8988T (cell line): ENCODE measurements at regions not wholly inside any gene's neighbourhood (a gene's known extent, or its start where the extent isn't known, plus 50 kb on each side); places are given as distances from the start of the nearest gene placed in this dataset.
"Not testable (repeated sequence)": the region's sequence is repeated elsewhere in the genome, so short reads cannot be mapped to it uniquely, and the experiment has no call there.

Experiments used
- DNase-seq: peaks from one replicate; pipeline ENCODE4 v3.0.0; 2011

DNA sequence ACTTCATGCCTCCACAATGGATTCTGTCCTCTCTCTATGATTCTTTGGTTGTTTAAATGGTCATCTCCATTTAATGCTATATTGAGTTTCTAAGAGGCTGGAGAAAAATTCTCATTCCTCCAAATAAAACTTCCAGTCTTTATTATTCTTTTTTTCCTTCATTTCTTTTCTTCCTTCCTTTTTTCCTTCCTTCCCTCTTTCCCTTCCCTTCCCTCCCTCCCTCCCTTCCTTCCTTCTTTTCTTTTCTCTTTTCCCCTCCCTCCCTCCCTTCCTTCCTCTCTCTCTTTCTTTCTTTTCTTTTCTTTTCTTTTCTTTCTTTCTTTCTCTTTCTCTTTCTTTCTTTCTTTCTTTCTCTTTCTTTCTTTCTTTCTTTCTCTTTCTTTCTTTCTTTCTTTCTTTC is 386.1 kb upstream of the PROX1 start:
- not testable (repeated sequence) for DNase-seq

GRCh38 chr1:213602796-213603486 is 384.8 kb upstream of the PROX1 start:
- no peak for DNase-seq

DNA sequence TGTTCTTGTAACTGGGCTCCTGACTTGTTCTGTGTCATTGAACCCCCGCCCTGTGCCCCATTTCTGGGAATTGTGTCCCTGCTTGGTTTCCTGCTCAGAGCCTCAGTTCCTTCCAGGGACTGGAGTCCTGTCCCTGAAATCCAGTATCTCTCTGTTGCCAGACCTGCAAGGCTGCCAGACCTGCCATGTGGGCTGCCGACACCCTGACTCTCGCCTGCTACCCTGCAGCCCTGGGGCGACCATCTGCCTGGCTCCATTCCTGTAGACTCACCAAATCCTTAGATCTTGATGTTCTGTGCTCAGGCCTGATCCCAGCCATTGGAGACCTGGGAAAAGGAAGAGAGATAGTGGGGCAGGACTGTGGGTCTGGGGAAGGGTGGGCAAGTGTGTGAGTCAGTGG is 383.3 kb upstream of the PROX1 start:
- DNase-seq = no peak

DNA sequence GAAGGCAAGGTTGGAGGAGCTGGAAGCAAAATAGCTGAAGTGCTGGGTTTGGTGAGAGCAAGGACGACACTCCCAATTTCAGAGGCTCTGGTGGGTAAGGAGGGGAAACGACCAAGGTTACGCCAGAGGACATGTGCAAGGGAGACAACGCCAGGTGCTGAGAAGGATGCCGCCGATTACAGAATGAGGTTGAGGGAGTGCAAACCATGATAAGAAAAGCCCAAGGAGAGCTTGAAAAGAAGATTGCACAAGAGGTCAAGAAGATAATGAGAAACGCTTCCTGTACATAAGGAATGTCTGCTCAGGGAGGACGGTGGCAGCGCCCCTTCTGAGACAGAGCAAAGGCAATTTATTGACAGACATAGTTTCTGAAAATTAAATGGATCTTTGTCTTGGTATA is 382.0 kb upstream of the PROX1 start:
- no peak for DNase-seq

- no peak for DNase-seq
Measured at GRCh38 chr1:213606252-213606820, 381.4 kb upstream of the PROX1 start.

DNA sequence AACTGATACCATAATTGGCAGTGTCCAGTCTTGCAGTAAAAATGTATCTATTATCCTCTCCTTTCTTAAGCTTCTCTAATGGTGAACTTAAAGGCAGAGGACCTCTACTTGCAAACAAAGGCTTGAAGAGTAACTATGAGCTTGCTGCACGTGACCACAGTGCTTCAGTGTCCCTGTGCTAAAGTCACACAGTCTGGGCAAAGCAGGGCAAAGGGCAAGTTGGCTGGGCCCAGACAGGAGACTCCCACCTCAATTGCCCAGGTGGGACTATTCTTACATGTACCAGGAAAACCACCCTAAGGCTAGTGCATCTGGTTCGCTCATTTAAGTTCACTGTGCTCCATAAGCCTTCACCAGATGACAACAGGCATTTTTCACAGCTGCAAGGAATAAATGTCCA is 374.2 kb upstream of the PROX1 start:
- no peak for DNase-seq

DNA sequence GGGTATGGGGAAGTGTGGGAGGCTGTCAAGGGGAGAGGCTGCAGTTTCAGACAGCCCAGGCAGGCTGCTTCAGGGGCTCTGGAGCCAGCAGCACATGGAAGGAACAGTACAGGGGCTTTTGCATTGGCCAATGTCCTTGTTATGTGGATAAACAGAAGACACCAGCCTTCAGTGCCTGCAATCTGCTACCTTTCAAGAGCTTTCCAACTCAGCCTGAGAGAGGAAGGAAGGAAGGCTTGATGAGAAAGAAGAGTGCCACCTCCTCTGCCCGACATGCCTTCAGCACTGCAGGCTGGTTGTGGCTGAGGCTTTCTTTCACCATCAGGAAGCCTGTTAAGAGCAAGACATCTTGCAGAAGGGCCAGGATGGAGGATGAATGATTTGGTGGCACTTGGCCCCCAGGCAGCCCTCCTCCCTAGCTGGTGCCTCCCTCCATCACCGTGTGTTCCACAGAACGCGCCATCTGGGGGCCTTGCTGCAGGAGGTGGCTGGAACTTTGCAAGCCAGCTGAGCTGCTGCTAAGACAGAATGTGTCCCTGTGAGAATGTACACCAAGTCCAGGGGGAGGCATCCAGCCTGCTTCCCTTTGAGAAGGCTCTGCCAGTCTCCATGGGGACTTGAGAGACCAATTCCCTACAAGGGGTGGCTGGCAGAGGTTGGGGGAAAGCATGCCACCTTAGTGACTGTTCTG is 372.4 kb upstream of the PROX1 start:
- no peak for DNase-seq

- DNase-seq = no peak
Measured at GRCh38 chr1:213617133-213617532, 370.6 kb upstream of the PROX1 start.

DNA sequence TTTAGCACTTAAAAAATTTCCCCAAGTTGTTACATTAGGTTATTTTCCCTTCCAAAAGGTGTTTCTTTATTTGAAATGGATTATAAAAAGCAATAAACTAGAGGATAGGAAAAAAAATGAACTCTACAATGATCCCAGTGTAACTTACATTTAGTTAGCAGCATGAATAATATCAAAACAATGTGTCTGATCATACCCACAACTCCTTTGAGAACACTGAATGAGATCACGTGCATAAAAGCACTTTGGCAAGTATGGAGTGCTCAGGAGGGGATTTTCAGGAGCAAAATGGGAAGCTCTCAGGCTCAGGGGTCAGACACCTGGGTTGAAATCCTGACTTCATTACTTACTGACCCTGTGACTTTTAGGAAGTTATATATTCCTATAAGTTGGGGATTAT is 369.7 kb upstream of the PROX1 start:
- DNase-seq = no peak

GRCh38 chr1:213619026-213619425 is 368.7 kb upstream of the PROX1 start:
- no peak for DNase-seq

DNA sequence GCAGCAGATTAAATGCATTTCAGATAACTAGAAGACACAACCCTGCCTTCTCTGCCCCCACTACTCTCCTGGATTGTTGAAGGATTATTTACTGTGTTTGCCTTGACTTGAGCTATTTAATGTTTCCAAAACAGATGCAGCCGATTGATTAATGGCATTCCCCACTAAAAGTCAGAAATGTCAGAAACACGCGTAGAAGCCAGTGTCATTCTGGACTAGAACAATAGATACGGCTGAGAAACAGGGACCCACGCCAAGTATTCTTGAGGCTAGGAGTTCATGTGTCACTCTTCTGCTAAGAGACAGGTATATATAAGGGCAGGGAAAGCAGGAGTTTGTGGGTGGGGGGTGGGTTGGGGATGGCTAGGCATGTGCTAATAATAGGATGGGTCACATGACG is 366.7 kb upstream of the PROX1 start:
- DNase-seq = no peak

- DNase-seq = no peak
Measured at GRCh38 chr1:213622365-213623063, 365.3 kb upstream of the PROX1 start.

- no peak for DNase-seq
Measured at GRCh38 chr1:213623064-213623581, 364.6 kb upstream of the PROX1 start.

DNA sequence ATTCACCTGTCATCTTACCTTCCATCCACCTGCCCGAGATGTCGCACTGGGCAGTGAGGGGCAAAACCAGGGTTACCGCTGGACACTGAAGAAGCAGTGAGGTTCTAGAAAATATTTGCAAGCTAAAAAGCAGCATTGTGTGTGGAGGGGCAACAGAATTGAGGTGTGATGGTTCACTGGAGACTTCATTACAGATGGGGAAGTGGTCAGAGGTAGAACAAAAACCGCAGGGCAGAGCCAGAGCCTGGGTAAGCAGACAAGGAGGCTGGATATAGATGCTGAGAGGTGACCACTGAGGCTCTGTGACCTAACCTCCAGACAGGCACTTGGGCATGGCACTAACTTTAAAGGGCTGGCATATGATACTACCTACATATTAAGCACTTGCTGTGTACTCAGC is 363.9 kb upstream of the PROX1 start:
- DNase-seq = no peak

DNA sequence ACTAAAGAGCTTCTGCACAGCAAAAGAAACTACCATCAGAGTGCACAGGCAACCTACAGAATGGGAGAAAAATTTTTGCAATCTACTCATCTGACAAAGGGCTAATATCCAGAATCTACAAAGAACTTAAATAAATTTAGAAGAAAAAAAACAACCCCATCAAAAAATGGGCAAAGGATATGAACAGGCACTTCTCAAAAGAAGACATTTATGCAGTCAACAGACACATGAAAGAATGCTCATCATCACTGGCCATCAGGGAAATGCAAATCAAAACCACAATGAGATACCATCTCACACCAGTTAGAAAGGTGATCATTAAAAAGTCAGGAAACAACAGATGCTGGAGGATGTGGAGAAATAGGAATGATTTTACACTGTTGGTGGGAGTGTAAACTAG is 351.0 kb upstream of the PROX1 start:
- not testable (repeated sequence) for DNase-seq

- DNase-seq = no peak
Measured at GRCh38 chr1:213641312-213641711, 346.5 kb upstream of the PROX1 start.

- no peak for DNase-seq
Measured at GRCh38 chr1:213643360-213643759, 344.4 kb upstream of the PROX1 start.

GRCh38 chr1:213647864-213648650 is 339.7 kb upstream of the PROX1 start:
- DNase-seq = no peak

DNA sequence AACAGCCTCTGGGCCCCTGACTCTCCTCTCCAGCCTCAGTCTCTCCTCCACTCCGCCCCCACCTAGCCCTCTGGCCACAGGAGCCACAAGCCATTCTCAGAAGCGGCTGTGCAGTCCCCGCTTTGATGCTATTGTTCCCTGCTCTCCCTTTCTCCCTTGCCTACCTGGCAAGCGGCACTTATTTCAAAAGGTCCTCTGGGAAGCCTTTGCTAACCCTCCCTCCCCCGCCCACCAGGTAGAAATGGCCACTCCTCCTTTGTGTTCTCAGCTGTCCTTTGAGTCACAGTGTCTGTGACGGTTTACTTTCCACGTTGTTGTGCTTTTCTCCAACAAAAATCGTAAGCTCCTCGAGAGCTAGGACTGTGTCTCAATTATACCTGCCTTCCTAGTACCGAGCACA is 338.4 kb upstream of the PROX1 start:
- DNase-seq = no peak

DNA sequence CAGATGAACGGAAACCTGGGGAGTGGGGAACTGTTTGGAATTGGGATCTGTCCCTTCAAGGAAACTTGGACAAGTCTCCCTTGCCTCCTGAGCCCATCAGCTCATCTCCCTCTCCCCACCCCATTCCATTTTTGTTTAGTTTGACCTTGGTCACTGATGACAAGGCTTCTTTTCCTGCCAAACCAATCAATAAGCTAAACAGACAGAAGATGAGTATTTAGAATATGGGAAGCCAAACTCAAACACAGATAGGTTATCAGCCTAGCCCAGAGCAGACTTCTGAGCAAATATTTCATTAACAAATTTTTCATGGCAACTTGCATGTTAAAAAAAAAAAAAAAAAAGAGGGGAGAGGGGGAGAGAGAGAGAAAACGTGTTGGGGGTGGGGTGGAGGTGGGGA is 337.2 kb upstream of the PROX1 start:
- no peak for DNase-seq

DNA sequence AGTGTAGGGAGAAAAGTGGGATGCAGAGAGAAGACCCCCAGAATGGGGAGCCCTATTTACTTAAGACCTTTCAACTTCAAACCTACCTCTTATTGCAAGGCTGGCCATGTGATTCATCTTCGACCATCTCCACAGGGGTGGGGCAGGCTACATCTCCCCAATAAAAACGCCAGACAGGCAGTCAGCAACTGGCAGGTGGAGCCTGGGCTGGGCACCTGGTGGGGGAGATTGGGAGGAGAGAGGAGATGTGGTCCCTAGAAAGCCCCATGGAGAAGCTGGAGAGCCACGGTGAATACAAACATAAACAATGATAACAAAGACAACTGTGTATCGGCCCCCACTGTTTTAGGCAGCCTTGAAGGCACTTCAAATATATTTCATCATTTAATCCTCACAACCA is 336.7 kb upstream of the PROX1 start:
- no peak for DNase-seq

DNA sequence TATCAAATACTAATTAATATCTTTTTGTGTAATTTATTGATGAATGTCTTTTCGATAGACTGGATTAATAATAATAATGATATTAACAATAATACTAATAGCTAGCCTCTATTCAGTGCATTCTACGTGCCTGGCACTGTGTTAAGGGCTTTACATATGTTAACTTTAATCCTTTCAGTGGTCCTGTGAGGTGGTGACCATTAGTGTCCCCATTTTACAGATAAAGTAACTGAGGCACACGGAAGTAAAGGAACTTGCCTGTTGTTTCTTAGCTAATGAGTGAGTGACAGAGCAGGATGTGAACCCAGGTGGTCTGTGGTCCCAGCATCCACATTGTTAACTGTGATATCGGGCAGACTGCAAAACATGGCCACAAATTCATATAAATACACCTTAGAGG is 335.7 kb upstream of the PROX1 start:
- DNase-seq = no peak

GRCh38 chr1:213656039-213656438 is 331.7 kb upstream of the PROX1 start:
- no peak for DNase-seq
